ENCODE measurements at regions not wholly inside any gene's neighbourhood (a gene's known extent, or its start where the extent isn't known, plus 50 kb on each side); places are given as distances from the start of the nearest gene placed in this dataset.

DNA sequence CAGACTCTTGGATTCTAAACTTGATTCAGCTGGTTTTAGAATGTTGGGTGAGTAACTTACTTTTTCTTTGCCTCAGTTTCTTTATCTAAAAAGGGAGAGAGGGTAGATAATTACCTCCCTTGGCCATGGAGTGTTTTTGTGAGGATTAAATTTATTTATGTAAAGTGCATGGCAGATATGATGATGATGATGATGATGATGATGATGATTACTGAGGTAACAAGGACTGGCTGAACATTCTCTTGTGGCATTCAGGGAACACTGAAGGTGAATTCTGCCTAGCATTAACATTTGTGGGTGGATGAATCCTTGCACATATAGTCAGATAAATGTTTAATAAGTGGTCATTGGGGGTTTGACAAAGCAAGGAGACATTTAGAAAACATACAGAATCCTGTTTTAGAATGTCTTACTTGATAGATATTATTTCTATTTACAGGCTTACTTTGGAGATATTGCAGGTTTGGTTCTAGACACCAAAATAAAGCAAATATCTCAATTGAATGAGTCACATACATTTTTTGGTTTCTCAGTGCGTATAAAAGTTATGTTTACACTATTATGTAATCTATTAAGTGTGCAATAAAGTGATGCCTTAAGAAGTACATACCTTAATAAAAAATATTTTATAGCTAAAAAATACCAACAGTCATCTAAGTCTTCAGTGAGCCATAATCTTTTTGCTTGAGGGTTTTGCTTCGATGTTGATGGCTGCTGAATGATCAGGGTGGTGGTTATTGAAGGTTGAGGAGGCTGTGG lies 123.2 kb downstream of the SNAPC1 start:
- TF ChIP-seq CTCF (IDR thresholded peaks at IDR 0.05) (no peak), EP300 (IDR thresholded peaks at IDR 0.05) (no peak), POLR2A (IDR thresholded peaks at IDR 0.05) (no peak)
